Erythroblast (primary cell): ENCODE measurements at regions not wholly inside any gene's neighbourhood (a gene's known extent, or its start where the extent isn't known, plus 50 kb on each side); places are given as distances from the start of the nearest gene placed in this dataset.

ENCODE experiments used
- GATA1 ChIP-seq: IDR thresholded peaks from 2 replicates; pipeline ENCODE4 v1.6.1; 2011; ENCODE audit warnings: low read depth, mild to moderate bottlenecking, control low read depth, low read length, moderate library complexity
- POLR2A ChIP-seq: IDR thresholded peaks from 2 replicates; pipeline ENCODE4 v1.6.1; 2011; ENCODE audit warnings: mild to moderate bottlenecking, low read length

- TF ChIP-seq POLR2A (no peak), GATA1 (no peak)
Measured at GRCh38 chr4:85210353-85210752, 243.9 kb upstream of the WDFY3 start.
